ENCODE measurements at regions not wholly inside any gene's neighbourhood (a gene's known extent, or its start where the extent isn't known, plus 50 kb on each side); places are given as distances from the start of the nearest gene placed in this dataset.

GRCh38 chr12:97946701-97947100, 484.1 kb downstream of the RMST start:
- no peak for TF ChIP-seq EP300 (IDR thresholded peaks at IDR 0.05)
- TF ChIP-seq CTCF (IDR thresholded peaks at IDR 0.05): no peak
- TF ChIP-seq POLR2A (IDR thresholded peaks at IDR 0.05): no peak

Data from tibial nerve (tissue), 4 donors.